HEK293T (cell line): ENCODE measurements at regions not wholly inside any gene's neighbourhood (a gene's known extent, or its start where the extent isn't known, plus 50 kb on each side); places are given as distances from the start of the nearest gene placed in this dataset.

ENCODE experiments used
- ARNT ChIP-seq: fragments of 450-650 bp; IDR thresholded peaks from 2 replicates; pipeline ENCODE4 v1.6.1; 2017; ENCODE audit warnings: mild to moderate bottlenecking
- BHLHE40 ChIP-seq: fragments of 450-650 bp; IDR thresholded peaks from 2 replicates; pipeline ENCODE4 v1.6.1; 2016; ENCODE audit warnings: mild to moderate bottlenecking, moderate library complexity, borderline replicate concordance
- ELF4 ChIP-seq: fragments of 450-650 bp; IDR thresholded peaks from 2 replicates; pipeline ENCODE4 v1.6.1; 2017; ENCODE audit warnings: antibody characterized with exemption
- FOXA1 ChIP-seq: fragments of 450-650 bp; IDR thresholded peaks from 2 replicates; pipeline ENCODE4 v1.6.1; 2016; ENCODE audit warnings: mild to moderate bottlenecking
- FOXK2 ChIP-seq: fragments of 450-650 bp; IDR thresholded peaks from 2 replicates; pipeline ENCODE4 v1.6.1; 2016; ENCODE audit warnings: mild to moderate bottlenecking
- FOXM1 ChIP-seq: fragments of 450-650 bp; IDR thresholded peaks from 2 replicates; pipeline ENCODE4 v1.6.1; 2017; ENCODE audit warnings: mild to moderate bottlenecking, borderline replicate concordance
- L3MBTL2 ChIP-seq: fragments of 450-650 bp; conservative IDR thresholded peaks from 2 replicates; pipeline ENCODE4 v1.6.1; 2016; ENCODE audit warnings: mild to moderate bottlenecking
- LEF1 ChIP-seq: fragments of 450-650 bp; IDR thresholded peaks from 2 replicates; pipeline ENCODE4 v1.6.1; 2017; ENCODE audit warnings: mild to moderate bottlenecking, borderline replicate concordance
- NFRKB ChIP-seq: fragments of 450-650 bp; IDR thresholded peaks from 2 replicates; pipeline ENCODE4 v1.6.1; 2016; ENCODE audit warnings: mild to moderate bottlenecking, moderate library complexity
- PKNOX1 ChIP-seq: fragments of 450-650 bp; IDR thresholded peaks from 2 replicates; pipeline ENCODE4 v1.6.1; 2016
- SP1 ChIP-seq: fragments of 450-650 bp; IDR thresholded peaks from 2 replicates; pipeline ENCODE4 v1.6.1; 2017
- SUZ12 ChIP-seq: fragments of 450-650 bp; IDR thresholded peaks from 2 replicates; pipeline ENCODE4 v1.6.1; 2016; ENCODE audit warnings: mild to moderate bottlenecking
- TARDBP ChIP-seq: fragments of 450-650 bp; IDR thresholded peaks from 2 replicates; pipeline ENCODE4 v1.6.1; 2016
- ZNF384 ChIP-seq: fragments of 450-650 bp; IDR thresholded peaks from 2 replicates; pipeline ENCODE4 v1.6.1; 2016

GRCh38 chr7:124515106-124515830 lies 250.3 kb downstream of the GPR37 start:
- TF ChIP-seq SUZ12 (no peak), SP1 (no peak), FOXM1 (no peak), FOXK2 (no peak), NFRKB (no peak), TARDBP (no peak), ZNF384 (no peak), ELF4 (no peak), PKNOX1 (no peak), ARNT (no peak), FOXA1 (no peak), L3MBTL2 (no peak), LEF1 (no peak), BHLHE40 (no peak)
